ENCODE measurements at regions not wholly inside any gene's neighbourhood (a gene's known extent, or its start where the extent isn't known, plus 50 kb on each side); places are given as distances from the start of the nearest gene placed in this dataset.
"Not testable (repeated sequence)": the region's sequence is repeated elsewhere in the genome, so short reads cannot be mapped to it uniquely, and the experiment has no call there.

- DNase-seq, result no peak
Measured at GRCh38 chr2:198611201-198611600, 806.8 kb downstream of the PLCL1 start.

- DNase-seq, result no peak
Measured at GRCh38 chr2:198604599-198604998, 800.2 kb downstream of the PLCL1 start.

- DNase-seq, result not testable (repeated sequence)
Measured at GRCh38 chr2:198602986-198603385, 798.6 kb downstream of the PLCL1 start.

GRCh38 chr2:198597648-198598047, 793.3 kb downstream of the PLCL1 start:
- no peak for DNase-seq

GRCh38 chr2:198596985-198597384, 792.6 kb downstream of the PLCL1 start:
- DNase-seq, result no peak

- DNase-seq, result no peak
Measured at GRCh38 chr2:198595721-198596120, 791.3 kb downstream of the PLCL1 start.

- no peak for DNase-seq
Measured at GRCh38 chr2:198591586-198591985, 787.2 kb downstream of the PLCL1 start.

GRCh38 chr2:198587741-198588140, 783.3 kb downstream of the PLCL1 start:
- DNase-seq, result no peak

- no peak for DNase-seq
Measured at GRCh38 chr2:198587240-198587639, 782.8 kb downstream of the PLCL1 start.

- no peak for DNase-seq
Measured at GRCh38 chr2:198571393-198571792, 767.0 kb downstream of the PLCL1 start.

- DNase-seq, result no peak
Measured at GRCh38 chr2:198558176-198558575, 753.8 kb downstream of the PLCL1 start.

- DNase-seq, result no peak
Measured at GRCh38 chr2:198546122-198546521, 741.7 kb downstream of the PLCL1 start.

GRCh38 chr2:198545411-198545810, 741.0 kb downstream of the PLCL1 start:
- no peak for DNase-seq

GRCh38 chr2:198544461-198544860, 740.1 kb downstream of the PLCL1 start:
- no peak for DNase-seq

GRCh38 chr2:198534756-198535155, 730.4 kb downstream of the PLCL1 start:
- DNase-seq, result no peak

- peak; percentile 5 for DNase-seq
Measured at GRCh38 chr2:198525211-198525969, 721.0 kb downstream of the PLCL1 start.

GRCh38 chr2:198523710-198524109, 719.3 kb downstream of the PLCL1 start:
- no peak for DNase-seq

GRCh38 chr2:198518935-198519334, 714.5 kb downstream of the PLCL1 start:
- no peak for DNase-seq

GRCh38 chr2:198517976-198518375, 713.6 kb downstream of the PLCL1 start:
- DNase-seq, result no peak

GRCh38 chr2:198508610-198509009, 704.2 kb downstream of the PLCL1 start:
- not testable (repeated sequence) for DNase-seq

- peak; percentile 15 for DNase-seq
Measured at GRCh38 chr2:198499539-198499938, 695.1 kb downstream of the PLCL1 start.

GRCh38 chr2:198498516-198498915, 694.1 kb downstream of the PLCL1 start:
- no peak for DNase-seq

GRCh38 chr2:198498048-198498447, 693.7 kb downstream of the PLCL1 start:
- DNase-seq, result no peak

- DNase-seq, result no peak
Measured at GRCh38 chr2:198494931-198495330, 690.5 kb downstream of the PLCL1 start.

GRCh38 chr2:198490748-198491147, 686.4 kb downstream of the PLCL1 start:
- DNase-seq, result no peak

All from fibroblast of skin of back (primary cell).